ENCODE measurements at regions not wholly inside any gene's neighbourhood (a gene's known extent, or its start where the extent isn't known, plus 50 kb on each side); places are given as distances from the start of the nearest gene placed in this dataset.

- TF ChIP-seq YY1 (IDR thresholded peaks at IDR 0.05; ENCODE audit: low read depth) (no peak), CTCF (IDR thresholded peaks at IDR 0.05) (no peak)
These were observed 228.5 kb downstream of the ZBBX start for GRCh38 chr3:167151636-167152035.
